Hippocampal formation (tissue), 2 donors: ENCODE measurements at regions not wholly inside any gene's neighbourhood (a gene's known extent, or its start where the extent isn't known, plus 50 kb on each side); places are given as distances from the start of the nearest gene placed in this dataset.

Source experiments
- DNase-seq, 2 donors: peaks; one replicate each; lab custom pipeline; 2025; lab: John Stamatoyannopoulos, UW

GRCh38 chr2:21966139-21966538 is 842.4 kb downstream of the TDRD15 start:
- no peak for DNase-seq

GRCh38 chr2:21970971-21971370 is 847.2 kb downstream of the TDRD15 start:
- no peak for DNase-seq

GRCh38 chr2:21972586-21972985 is 848.8 kb downstream of the TDRD15 start:
- DNase-seq: no peak

- no peak for DNase-seq
These were observed 857.4 kb downstream of the TDRD15 start for GRCh38 chr2:21981127-21981526.

- no peak for DNase-seq
These were observed 869.2 kb downstream of the TDRD15 start for GRCh38 chr2:21993002-21993401.

GRCh38 chr2:21996339-21996738 is 872.6 kb downstream of the TDRD15 start:
- no peak for DNase-seq

GRCh38 chr2:21999522-21999921 is 875.8 kb downstream of the TDRD15 start:
- DNase-seq: no peak

- no peak for DNase-seq
These were observed 878.3 kb downstream of the TDRD15 start for GRCh38 chr2:22002066-22002465.

- DNase-seq: no peak
These were observed 879.5 kb downstream of the TDRD15 start for GRCh38 chr2:22003270-22003669.

GRCh38 chr2:22011048-22011447 is 887.3 kb downstream of the TDRD15 start:
- DNase-seq: no peak

- DNase-seq: no peak
These were observed 896.4 kb downstream of the TDRD15 start for GRCh38 chr2:22020091-22020742.

- no peak for DNase-seq
These were observed 903.7 kb downstream of the TDRD15 start for GRCh38 chr2:22027345-22028005.

- peak in 1 of 2 donors; percentile 14 for DNase-seq
These were observed 911.6 kb downstream of the TDRD15 start for GRCh38 chr2:22035361-22035830.

- peak; percentile 2 to 7 for DNase-seq
These were observed 913.5 kb downstream of the TDRD15 start for GRCh38 chr2:22037274-22037673.

- no peak for DNase-seq
These were observed 920.0 kb downstream of the TDRD15 start for GRCh38 chr2:22043784-22044183.

GRCh38 chr2:22055784-22056620 is 932.2 kb downstream of the TDRD15 start:
- no peak for DNase-seq

- no peak for DNase-seq
These were observed 932.9 kb downstream of the TDRD15 start for GRCh38 chr2:22056621-22057132.

- DNase-seq: no peak
These were observed 938.9 kb downstream of the TDRD15 start for GRCh38 chr2:22062679-22063078.

- no peak for DNase-seq
These were observed 952.7 kb downstream of the TDRD15 start for GRCh38 chr2:22076454-22076853.

GRCh38 chr2:22078701-22079100 is 954.9 kb downstream of the TDRD15 start:
- no peak for DNase-seq

GRCh38 chr2:22079583-22079982 is 955.8 kb downstream of the TDRD15 start:
- no peak for DNase-seq

GRCh38 chr2:22086726-22087125 is 963.0 kb downstream of the TDRD15 start:
- DNase-seq: peak in 1 of 2 donors; percentile 26
